HG02981 (cell line): ENCODE measurements at regions not wholly inside any gene's neighbourhood (a gene's known extent, or its start where the extent isn't known, plus 50 kb on each side); places are given as distances from the start of the nearest gene placed in this dataset.

Experiments used
- ATAC-seq: cut with Tn5 transposase; IDR thresholded peaks from one replicate; pipeline ENCODE4 v1.9.1; 2021; ENCODE audit warnings: mild to moderate bottlenecking, moderate library complexity; ENCODE audit not compliant: unreplicated experiment

GRCh38 chr16:55113210-55113609, 182.5 kb downstream of the IRX5 start:
- ATAC-seq: no peak

GRCh38 chr16:55115506-55115905, 184.8 kb downstream of the IRX5 start:
- no peak for ATAC-seq

DNA sequence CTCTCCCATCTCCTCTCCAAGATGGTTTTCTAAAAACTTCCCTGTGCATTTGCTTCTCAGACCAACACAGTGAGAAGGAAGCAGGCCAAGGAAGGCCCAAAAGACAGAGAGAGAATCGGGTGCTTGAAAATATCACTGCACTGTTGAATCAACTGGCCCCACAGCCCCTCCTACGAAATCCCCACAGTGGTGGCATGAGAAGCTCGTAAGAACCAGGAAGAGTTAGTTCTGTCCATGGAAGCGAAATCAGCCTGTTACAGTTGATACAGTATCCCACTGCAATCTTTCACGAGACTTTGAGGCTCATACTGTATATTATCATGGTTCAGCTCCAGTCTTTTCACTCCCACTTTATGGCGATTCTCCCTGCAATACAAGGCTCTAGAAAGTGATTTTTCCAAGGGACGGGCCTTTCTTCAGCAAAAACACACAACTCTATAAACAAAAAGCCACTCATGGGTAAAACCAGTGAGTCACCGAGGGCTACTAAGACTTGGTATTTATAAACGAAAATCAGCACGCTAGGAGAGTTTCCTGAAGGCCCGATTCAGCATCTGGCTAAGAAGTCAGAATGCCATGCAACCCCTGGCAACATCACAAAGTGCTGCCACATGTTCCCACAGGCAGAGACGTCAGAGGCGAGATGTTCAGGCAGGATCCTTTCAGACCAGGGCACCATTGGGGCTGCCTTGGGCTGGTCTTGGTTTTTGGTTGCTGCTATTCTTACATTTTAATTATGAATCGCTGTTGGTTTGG, 185.7 kb downstream of the IRX5 start:
- no peak for ATAC-seq

GRCh38 chr16:55118701-55119260, 188.1 kb downstream of the IRX5 start:
- ATAC-seq: no peak

GRCh38 chr16:55120408-55120807, 189.7 kb downstream of the IRX5 start:
- no peak for ATAC-seq

GRCh38 chr16:55120826-55121225, 190.2 kb downstream of the IRX5 start:
- no peak for ATAC-seq

DNA sequence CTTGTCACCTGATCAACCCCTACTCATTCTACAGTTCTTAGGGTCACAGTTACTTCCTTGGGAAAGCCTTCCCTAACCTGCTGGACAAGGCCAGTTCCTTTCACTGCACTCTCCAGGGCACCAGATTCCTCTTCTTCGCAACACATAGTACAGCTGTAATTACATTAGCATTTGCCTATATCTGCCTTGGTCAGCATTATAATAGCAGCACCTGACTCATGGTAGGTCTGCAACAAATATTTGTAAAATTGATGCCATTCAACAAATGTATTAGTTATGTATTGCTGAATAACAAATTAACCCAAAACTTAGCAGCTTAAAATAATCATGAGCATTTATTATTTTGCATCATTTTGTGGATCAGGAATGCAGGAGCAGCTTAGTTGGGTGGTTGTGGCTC, 193.0 kb downstream of the IRX5 start:
- ATAC-seq: no peak

- no peak for ATAC-seq
Measured at GRCh38 chr16:55125818-55126385, 195.2 kb downstream of the IRX5 start.

DNA sequence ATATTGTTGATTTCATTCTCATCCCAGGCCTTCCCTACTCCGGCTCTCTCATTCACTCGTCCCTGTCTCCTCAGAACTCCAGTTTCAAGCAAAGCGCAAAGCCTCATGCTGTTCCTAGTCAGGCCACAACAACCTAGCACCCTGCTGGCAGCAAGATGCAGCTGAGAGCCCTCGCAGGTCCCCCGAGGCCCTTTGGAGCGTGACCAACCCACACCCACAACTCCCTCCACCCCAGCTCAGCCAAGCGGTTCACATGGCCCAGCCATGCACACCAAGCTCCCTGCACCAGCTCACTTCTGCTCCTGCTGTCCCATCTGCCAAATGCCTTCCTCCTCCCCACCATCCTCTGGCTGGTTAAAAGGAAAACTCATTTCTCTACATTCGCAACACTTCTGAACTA, 195.8 kb downstream of the IRX5 start:
- no peak for ATAC-seq

GRCh38 chr16:55130456-55130855, 193.5 kb upstream of the IRX6 start:
- no peak for ATAC-seq

DNA sequence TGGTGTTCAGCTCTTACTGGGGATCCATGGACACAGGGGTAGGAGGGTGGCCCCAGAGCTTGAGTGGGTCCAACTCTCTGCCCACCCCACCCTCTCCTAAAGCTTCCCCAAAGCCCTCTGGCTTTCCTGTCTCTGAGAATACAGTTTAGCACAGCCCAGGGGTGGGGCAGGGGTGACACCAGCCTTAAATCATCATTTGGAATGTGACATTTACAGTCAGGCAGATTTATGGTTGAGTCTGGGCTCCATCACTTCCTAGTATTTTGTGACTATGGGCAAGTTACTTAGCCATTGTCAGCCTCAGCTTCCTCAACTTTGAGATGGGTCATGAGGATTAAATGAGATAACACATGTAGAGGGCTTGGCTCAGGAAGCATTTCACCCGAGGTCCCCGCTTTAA, 193.1 kb upstream of the IRX6 start:
- ATAC-seq: no peak

DNA sequence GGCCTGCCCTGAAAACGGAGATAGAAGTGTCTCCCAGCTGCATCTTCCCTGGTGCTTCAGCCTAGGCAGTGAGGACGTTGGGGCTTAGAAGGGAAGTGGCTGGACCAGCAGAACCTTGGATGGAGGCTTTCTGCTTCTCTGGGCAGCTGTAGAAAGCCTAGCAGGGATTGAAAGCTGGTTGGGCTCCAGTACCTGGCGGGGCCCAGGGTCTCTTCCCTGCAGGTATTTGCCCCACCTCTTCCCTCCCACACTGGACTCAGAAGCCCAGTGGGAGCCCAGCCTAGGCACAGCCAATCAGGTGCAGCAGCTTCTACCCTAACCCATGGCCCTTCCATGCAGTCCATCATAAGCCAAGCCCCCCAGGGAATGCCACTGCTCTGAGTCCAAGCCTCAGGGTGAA, 190.3 kb upstream of the IRX6 start:
- no peak for ATAC-seq

DNA sequence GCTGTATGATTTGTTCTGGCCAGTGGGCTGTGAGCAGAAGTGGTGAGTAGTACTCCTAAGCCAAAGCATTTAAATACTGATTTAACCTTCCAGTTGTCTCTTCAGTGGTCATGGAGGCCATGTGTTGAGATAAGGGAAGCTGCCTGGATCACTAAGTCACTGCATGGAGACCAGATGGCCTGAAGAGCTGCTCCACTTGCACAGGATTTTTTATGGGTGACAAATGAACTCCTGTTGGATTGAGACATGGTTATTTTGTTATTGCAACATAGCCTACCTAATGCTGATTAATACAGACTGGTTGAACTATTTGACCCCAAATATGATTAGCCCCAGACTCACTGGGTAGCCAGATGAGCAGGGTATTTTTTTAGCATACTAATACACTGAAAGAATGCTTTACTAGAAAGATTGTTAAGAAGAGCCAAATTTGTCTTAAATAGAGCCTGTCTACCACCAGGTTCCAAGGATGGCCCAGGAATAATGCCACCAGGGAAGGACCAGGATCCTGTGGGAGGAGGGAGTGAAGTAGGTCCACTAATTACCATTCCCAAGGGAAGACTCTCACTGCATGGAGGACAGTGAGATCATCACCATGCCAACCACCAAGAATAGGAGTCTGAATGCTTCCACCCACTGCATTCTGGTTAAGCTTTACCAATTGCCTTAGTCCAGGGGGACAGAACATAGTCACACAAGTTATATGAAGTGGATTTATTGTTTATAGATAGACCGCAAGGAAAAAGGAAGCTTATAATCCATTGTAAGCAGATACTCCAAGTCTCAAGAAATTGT, 187.4 kb upstream of the IRX6 start:
- ATAC-seq: no peak

DNA sequence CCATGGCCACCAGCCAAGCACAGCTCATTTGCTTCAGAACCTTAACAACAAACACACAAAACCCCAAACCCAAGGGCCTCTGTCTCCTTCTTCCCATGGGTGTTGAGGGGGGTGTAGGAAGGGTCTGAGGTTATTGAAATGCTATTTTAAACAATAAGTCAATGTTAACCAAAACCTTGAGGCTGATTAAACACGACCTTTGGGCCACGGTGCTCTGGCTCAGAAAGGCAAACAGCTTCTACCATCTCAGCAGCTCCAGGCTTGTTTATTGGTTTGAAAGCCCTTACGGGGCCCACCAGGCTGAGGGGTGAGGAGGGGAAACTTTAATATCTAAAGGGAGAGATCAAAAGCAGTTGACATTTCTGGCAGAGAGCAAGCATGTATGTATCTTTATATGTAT, 185.7 kb upstream of the IRX6 start:
- no peak for ATAC-seq

- no peak for ATAC-seq
Measured at GRCh38 chr16:55142405-55142804, 181.6 kb upstream of the IRX6 start.

DNA sequence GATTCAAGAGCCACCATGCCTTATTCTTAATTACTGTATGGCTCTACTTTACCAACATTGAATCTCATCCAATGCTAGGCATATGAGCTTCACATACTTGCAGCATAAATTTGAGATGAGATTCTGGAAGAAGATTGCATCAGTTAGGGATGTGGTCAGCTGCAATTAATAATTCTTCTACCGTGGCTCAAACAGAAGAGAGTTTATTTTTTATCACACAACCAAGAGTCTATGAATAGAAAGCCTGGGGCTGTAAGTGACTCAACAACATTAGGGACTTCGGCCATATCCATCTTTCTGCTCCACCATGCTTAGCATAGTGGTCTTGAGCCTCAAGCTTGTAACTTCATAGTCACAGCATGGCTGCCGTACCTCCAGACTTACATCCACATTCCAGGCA, 179.4 kb upstream of the IRX6 start:
- ATAC-seq: no peak

- no peak for ATAC-seq
Measured at GRCh38 chr16:55145771-55146603, 178.0 kb upstream of the IRX6 start.

DNA sequence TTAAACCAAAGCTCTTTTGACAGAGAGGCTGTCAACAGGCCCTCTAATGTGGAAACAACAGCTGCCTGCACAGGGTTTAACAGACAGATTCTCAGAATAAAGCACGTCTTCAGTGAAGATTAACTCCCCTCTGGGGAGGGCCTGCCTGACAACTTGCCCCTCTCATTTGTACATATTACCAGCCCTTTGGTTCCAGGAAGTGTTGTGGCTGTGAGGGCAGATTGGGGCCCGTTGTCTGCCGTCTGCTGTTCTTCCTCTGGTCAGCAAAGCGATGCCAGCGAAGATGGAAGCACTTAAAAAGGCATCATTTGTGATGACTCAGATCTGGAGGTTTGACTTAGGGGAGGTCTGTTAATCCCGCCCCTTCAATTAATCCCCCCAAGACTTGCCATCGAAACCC, 177.0 kb upstream of the IRX6 start:
- no peak for ATAC-seq

DNA sequence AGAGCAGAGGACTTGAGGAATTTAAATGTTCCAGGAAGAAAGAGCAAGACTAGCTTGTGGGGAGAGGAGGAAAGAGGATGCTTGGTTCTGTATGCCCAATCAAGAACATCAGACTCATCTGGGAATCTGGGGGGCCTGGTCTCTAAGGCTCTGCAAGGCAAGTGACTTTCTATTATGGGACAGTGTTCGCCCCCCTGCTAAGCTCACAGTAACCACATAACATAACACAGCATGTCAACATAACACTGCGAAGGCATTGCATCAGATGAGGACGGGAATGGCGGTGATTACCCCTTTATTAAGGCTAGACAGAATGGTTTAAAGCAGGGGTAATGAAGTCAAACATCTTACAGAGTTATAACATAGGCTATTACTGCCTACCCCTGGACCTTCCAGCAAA, 176.6 kb upstream of the IRX6 start:
- no peak for ATAC-seq

GRCh38 chr16:55149622-55150021, 174.4 kb upstream of the IRX6 start:
- no peak for ATAC-seq
